Prostate gland (tissue), 2 donors: ENCODE measurements at regions not wholly inside any gene's neighbourhood (a gene's known extent, or its start where the extent isn't known, plus 50 kb on each side); places are given as distances from the start of the nearest gene placed in this dataset.

Source experiments
- CTCF ChIP-seq, 4 experiments: fragments of 200-600 bp in 2 of 4; fragments of 450-650 bp in 2 of 4; sonication (generic) in 2 of 4; IDR thresholded peaks; 1 replicate in 3 of 4; 2 replicates in 1 of 4; pipeline ENCODE4 v1.5.1; 2016 to 2019; ENCODE audit warnings: antibody characterized with exemption in 4 of 4, mild to moderate bottlenecking in 2 of 4, moderate library complexity in 2 of 4
- POLR2A ChIP-seq: fragments of 450-650 bp; IDR thresholded peaks from one replicate; pipeline ENCODE4 v1.6.1; 2016; ENCODE audit warnings: antibody characterized with exemption, mild to moderate bottlenecking
- POLR2AphosphoS5 ChIP-seq: sonication (generic); formaldehyde crosslinking; IDR thresholded peaks from one replicate; pipeline ENCODE4 v1.6.1; 2017; ENCODE audit warnings: antibody characterized with exemption

- TF ChIP-seq CTCF (IDR thresholded peaks at IDR 0.05) (no peak), POLR2A (no peak), POLR2AphosphoS5 (no peak)
Measured at GRCh38 chr4:24639714-24640113, 55.4 kb upstream of the DHX15 start.
